Esophagus (tissue), 2 donors: ENCODE measurements at regions not wholly inside any gene's neighbourhood (a gene's known extent, or its start where the extent isn't known, plus 50 kb on each side); places are given as distances from the start of the nearest gene placed in this dataset.
A peak's percentile ranks its signal among the peaks of the same experiment; 100 is the strongest.

Experiments used
- H3K27ac ChIP-seq, 2 donors: one replicate each; pipeline ENCODE4 v1.5.1; 2013; ENCODE audit warnings: low read depth in 2 of 2, mild to moderate bottlenecking in 2 of 2, inconsistent platforms in 1 of 2, low read length in 1 of 2, moderate library complexity in 1 of 2
- H3K27me3 ChIP-seq, 2 donors: one replicate each; pipeline ENCODE4 v1.6.1; 2013; ENCODE audit warnings: low read length in 2 of 2, control low read depth in 1 of 2, mild to moderate bottlenecking in 1 of 2; ENCODE audit not compliant: insufficient read depth in 2 of 2, control insufficient read depth in 1 of 2
- H3K36me3 ChIP-seq, 2 donors: one replicate each; pipeline ENCODE4 v1.6.1; 2013; ENCODE audit warnings: low read length in 1 of 2; ENCODE audit not compliant: control insufficient read depth in 2 of 2, insufficient read depth in 2 of 2
- H3K4me1 ChIP-seq, 2 donors: one replicate each; pipeline ENCODE4 v1.6.1; 2013; ENCODE audit warnings: low read length in 1 of 2; ENCODE audit not compliant: control insufficient read depth in 2 of 2, insufficient read depth in 2 of 2
- H3K4me3 ChIP-seq, 2 donors: one replicate each; pipeline ENCODE4 v1.5.1; 2013; ENCODE audit warnings: low read length in 2 of 2, mild to moderate bottlenecking in 2 of 2, low read depth in 1 of 2, moderate library complexity in 1 of 2
- H3K9me3 ChIP-seq, 2 donors: one replicate each; pipeline ENCODE4 v1.6.1; 2013; ENCODE audit warnings: mild to moderate bottlenecking in 2 of 2, low read depth in 1 of 2, low read length in 1 of 2, moderate library complexity in 1 of 2; ENCODE audit not compliant: control insufficient read depth in 2 of 2, insufficient read depth in 1 of 2
- WGBS, 2 donors: extraction: QIAGEN DNeasy Blood & Tissue Kit; methylation state at CpG; one replicate each; pipeline ENCODE4 v1.1.7; 2013; 5-methylcytosine and 5-hydroxymethylcytosine counted together
- donor health status: healthy with polysubstance abuse.
- donor health status: Bipolar disorder and iron deficiency.

DNA sequence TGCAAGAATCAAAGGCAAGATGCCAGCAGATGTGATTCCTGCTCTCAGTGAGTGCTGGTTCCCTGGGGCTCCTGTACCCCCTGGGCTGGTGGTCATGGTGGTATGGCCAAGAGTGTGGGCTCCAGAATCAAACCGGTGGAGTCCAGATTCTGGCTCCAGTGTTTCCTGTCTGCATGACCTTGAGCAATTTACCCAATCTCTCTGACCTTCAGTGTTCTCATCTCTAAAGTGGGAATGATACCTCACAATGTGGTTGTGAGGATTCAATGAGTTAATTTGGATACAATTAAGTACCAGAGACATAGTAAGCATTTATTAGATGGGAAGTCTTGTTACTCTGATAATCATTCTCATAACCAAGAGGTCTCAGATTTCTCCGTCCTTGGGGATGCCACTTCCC, 218.4 kb upstream of the JARID2 start:
- 85 to 89% methylated on average over 2 of the region's 2 CpGs for WGBS, 2 donors
- Histone ChIP-seq H3K27me3 (no peaks in the 10 kb centered on the region), H3K9me3 (no peaks in the 10 kb centered on the region)

DNA sequence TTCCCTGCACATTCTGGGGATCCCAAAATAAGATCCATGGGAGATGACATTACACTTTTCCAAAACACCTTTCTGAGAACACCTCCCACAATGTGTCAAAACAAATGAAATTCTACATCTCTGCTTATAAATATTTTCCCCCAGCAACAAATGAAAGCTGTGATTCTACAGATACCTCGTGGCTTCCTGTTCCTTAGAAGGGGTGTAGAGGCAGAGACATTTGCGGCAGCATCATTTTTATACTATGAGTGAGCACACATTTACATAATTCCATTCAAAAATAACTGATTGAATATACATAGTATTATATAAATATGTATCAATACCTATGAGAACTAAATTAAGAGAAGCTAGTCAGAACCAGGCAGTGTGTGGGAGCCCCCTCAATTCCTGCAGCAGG, 213.9 kb upstream of the JARID2 start:
- peaks cover 0 to 4% of the 10 kb centered on the region in 2 donors for H3K4me1 ChIP-seq
- H3K27me3 ChIP-seq = no peaks in the 10 kb centered on the region
- 80 to 85% methylated on average over 2 of the region's 2 CpGs for WGBS, 2 donors
- no peaks in the 10 kb centered on the region for H3K9me3 ChIP-seq
- no peaks in the 10 kb centered on the region for H3K36me3 ChIP-seq
- H3K27ac ChIP-seq = no peak overlapping the region
- H3K4me3 ChIP-seq = no peak overlapping the region

More for the DNA sequence above, 218.4 kb upstream of the JARID2 start:
- no peaks in the 10 kb centered on the region for H3K4me1 ChIP-seq
- no peak overlapping the region for H3K4me3 ChIP-seq
- H3K36me3 ChIP-seq = no peaks in the 10 kb centered on the region
- no peak overlapping the region for H3K27ac ChIP-seq

DNA sequence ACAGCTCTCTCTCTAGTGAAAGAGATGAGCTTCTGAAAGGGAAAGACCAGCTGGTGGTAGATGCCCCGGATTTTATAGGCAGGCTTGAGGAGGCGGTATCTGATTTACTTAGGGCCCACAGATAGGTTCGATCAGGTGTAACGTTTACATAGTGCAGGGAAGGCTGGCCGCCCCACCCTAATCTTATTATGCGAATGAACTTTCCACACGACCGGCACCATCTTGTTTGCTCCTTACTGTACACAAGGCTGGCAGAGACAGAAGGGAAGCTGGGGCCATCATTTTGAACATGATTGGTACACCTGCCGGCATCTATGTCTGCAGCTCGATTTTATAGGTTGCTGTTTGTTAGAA, 212.0 kb upstream of the JARID2 start:
- 77 to 86% methylated on average over 10 of the region's 10 CpGs for WGBS, 2 donors
- no peak overlapping the region for H3K27ac ChIP-seq

DNA sequence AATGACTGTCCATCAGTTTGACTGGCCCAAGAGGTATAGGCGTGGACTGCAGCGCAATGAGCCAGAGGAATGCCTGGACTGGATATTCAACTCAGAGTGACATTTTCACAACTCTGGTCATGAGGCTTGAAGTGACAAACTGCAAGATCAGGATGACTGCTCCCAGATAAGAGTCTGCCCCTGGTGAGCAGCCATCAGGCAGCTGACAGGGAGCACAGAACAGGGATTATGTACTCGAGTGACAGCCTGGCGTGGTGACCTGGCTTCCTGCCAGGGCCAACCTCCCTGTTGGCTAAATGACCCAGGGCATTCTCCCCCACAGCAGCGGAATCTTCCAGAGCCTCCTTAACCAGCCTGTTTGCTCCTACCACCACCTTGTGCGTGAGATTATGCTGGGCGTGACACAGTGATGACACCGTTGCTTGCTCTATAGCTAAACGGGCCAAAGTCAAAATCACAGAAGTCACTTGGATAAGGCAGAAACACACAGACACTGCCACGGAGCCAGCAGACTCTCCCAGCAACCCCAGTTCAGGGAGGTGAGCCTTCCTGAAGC, 209.1 kb upstream of the JARID2 start:
- peaks cover 0 to 5% of the 10 kb centered on the region in 2 donors for H3K4me1 ChIP-seq
- H3K9me3 ChIP-seq = no peaks in the 10 kb centered on the region
- no peaks in the 10 kb centered on the region for H3K27me3 ChIP-seq
- peak overlapping the region; percentile 47 to 48 for H3K27ac ChIP-seq
- no peak overlapping the region for H3K4me3 ChIP-seq
- no peaks in the 10 kb centered on the region for H3K36me3 ChIP-seq
- 39 to 53% methylated on average over 10 of the region's 10 CpGs for WGBS, 2 donors

More for the DNA sequence above, 212.0 kb upstream of the JARID2 start:
- Histone ChIP-seq H3K36me3 (no peaks in the 10 kb centered on the region), H3K4me3 (no peak overlapping the region), H3K9me3 (no peaks in the 10 kb centered on the region), H3K27me3 (no peaks in the 10 kb centered on the region), H3K4me1 (peaks cover 0 to 5% of the 10 kb centered on the region in 2 donors)

DNA sequence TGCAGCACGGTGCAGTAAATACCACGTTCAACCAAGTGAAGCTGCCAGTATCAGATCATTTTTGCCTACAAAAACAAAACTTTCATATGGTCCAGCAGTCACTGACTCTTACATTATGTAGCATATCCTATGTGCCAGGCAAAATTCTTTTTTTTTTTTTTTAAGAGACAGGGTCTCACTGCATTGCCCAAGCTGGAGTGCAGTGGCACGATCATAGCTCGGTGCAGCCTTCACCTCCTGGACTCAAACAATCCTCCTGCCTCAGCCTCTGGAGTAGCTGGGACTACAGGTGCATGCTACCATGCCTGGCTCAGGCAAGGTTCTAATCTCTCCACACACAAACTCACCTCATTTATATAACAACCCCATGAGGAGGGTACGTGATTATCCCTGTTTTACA, 208.6 kb upstream of the JARID2 start:
- H3K27me3 ChIP-seq = no peaks in the 10 kb centered on the region
- H3K4me3 ChIP-seq = no peak overlapping the region
- H3K27ac ChIP-seq = peak overlapping the region in 1 of 2 donors; percentile 47
- H3K36me3 ChIP-seq = no peaks in the 10 kb centered on the region
- H3K9me3 ChIP-seq = no peaks in the 10 kb centered on the region
- 76 to 87% methylated on average over 5 of the region's 5 CpGs for WGBS, 2 donors
- H3K4me1 ChIP-seq = peaks cover 0 to 5% of the 10 kb centered on the region in 2 donors

DNA sequence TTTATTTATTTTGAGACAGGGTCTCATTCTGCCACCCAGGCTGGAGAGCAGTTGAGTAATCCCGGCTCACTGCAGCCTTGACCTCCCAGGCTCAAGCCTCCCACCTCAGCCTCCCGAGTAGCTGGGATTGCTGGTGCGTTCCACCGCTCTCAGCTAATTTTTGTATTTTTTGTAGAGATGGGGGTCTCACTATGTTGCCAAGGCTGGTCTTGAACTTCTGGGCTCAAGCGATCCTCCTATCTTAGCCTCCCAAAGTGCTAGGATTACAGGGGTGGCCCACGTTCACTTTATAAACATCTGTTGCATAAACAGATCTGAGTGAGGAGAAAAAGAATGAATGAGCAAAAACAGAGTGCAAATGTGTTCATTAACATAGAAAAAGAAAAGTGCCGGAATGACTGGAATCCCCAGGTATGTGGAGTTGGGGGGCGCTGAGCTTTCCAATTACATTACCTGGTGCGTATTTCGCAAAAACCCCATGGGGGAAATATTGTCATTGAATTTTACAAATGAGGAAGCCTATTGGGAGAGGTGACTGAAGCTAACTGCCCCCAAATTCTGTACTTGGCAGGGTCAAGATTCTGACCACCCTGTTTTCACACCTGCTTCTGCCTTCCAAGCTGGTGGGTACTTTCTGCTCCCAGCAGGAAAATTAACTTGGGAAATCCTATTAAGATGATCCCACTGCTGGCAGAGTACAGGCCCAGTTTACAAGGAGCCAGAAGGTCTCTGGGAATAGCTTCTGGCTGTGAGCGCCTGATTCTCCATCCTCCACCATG, 207.7 kb upstream of the JARID2 start:
- Histone ChIP-seq H3K4me1 (peaks cover 0 to 5% of the 10 kb centered on the region in 2 donors), H3K9me3 (no peaks in the 10 kb centered on the region), H3K36me3 (no peaks in the 10 kb centered on the region), H3K4me3 (no peak overlapping the region), H3K27me3 (no peaks in the 10 kb centered on the region), H3K27ac (no peak overlapping the region)
- 95 to 98% methylated on average over 11 of the region's 11 CpGs for WGBS, 2 donors

DNA sequence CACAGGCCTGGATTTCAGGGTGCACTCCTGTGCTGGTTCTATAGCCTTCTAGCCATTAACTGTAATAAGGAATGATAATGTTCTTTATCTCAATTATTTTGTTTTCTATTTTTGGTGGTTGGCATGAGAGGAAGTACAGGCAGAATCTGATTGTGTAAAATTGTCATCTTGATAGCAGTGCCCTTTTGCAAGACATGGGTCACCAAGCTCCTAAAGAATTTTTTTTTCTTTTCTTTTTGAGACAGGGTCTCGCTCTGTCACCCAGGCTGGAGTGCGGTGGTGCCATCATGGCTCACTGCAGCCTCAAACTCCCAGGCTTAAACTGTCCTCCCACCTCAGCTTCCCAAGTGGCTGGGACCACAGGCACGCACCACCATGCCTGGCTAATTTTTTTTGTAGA, 206.7 kb upstream of the JARID2 start:
- Histone ChIP-seq H3K4me1 (peaks cover 0 to 5% of the 10 kb centered on the region in 2 donors), H3K27me3 (no peaks in the 10 kb centered on the region), H3K36me3 (no peaks in the 10 kb centered on the region), H3K4me3 (no peak overlapping the region), H3K27ac (no peak overlapping the region), H3K9me3 (no peaks in the 10 kb centered on the region)
- 85 to 97% methylated on average over 3 of the region's 3 CpGs for WGBS, 2 donors

DNA sequence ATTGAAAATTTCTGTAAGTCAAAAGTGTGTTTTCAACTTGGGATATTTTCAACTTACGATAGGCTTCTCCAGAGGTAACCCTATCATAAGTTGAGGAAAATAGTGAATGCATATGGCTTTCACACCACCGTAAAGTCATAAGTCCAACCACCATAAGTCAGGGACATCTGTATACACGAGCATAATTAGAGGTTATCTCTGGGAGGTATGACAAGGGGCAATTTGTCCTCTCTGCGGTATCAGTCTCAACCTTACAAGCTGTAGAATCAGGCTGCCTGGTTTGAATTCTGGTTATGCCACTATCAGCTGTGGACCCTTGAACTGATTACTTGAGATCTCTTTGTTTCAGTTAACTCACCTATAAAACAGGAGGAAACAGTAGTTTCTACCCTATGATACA, 202.9 kb upstream of the JARID2 start:
- H3K27ac ChIP-seq = no peak overlapping the region
- no peaks in the 10 kb centered on the region for H3K4me1 ChIP-seq
- WGBS, 2 donors = 86 to 94% methylated on average over 4 of the region's 4 CpGs
- H3K9me3 ChIP-seq = no peaks in the 10 kb centered on the region
- no peak overlapping the region for H3K4me3 ChIP-seq
- no peaks in the 10 kb centered on the region for H3K27me3 ChIP-seq
- H3K36me3 ChIP-seq = no peaks in the 10 kb centered on the region

DNA sequence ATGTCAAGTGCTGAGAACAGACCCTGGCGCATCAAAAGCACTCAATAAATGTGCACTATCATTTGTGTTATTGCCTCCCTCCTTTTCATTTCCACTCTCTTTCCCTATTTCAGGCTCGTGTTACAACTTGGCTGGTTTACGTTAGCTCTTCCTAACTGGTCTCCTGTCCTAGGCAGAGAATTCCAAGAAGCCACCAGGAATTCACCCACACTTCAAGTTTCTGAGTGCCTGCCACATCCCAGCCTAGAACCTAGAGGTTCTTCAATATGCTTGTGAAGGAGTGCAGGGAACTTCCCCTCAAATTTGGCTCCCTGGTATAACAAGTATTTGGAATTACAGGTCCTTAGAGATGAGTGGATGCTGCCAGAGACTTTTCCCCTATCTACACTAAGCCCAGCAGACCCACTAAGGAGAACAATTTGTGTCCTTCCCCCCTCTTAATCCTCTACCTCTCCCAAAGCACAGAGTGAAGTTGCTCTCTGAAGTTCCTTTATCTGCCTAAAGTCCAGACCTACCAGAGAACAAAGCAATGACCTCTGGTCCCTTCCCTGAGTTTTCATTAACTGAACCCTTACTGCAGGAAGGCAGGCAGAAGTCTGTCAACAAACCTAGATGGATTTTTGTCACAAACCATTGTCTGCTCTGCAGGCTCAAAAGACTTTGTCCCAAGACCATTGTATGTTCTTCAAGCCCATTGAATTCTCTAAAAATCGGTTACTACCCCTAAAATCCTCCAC, 201.6 kb upstream of the JARID2 start:
- no peaks in the 10 kb centered on the region for H3K9me3 ChIP-seq
- no peaks in the 10 kb centered on the region for H3K4me1 ChIP-seq
- no peaks in the 10 kb centered on the region for H3K36me3 ChIP-seq
- no peaks in the 10 kb centered on the region for H3K27me3 ChIP-seq
- no peak overlapping the region for H3K4me3 ChIP-seq
- no peak overlapping the region for H3K27ac ChIP-seq
- WGBS, 2 donors = 84 to 87% methylated on average over 4 of the region's 4 CpGs
